HG03457 (cell line): ENCODE measurements at regions not wholly inside any gene's neighbourhood (a gene's known extent, or its start where the extent isn't known, plus 50 kb on each side); places are given as distances from the start of the nearest gene placed in this dataset.

Experiments used
- ATAC-seq: cut with Tn5 transposase; IDR thresholded peaks from one replicate; pipeline ENCODE4 v1.9.1; 2021; ENCODE audit warnings: moderate number of reproducible peaks; ENCODE audit not compliant: unreplicated experiment

GRCh38 chr4:178480105-178480504 lies 1037.9 kb upstream of the AGA start:
- no peak for ATAC-seq

DNA sequence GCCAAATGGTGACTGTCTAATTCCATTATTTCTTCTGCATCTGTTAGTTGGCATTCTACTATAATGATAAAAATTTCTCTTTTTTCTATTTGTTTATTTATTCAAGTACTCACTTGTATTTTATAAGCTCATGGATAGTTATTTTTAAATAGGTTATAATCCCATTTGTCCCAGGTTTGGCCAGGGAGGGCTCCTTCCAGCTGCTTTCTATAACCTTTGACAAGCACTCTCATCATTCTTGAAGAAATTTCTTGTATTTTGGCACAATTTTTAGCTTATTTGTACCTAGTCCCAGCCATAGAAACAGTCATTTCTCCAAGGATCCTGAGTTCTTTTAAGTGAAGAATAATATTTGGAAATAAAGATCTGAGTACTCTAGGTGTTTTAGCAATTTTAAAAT lies 1038.6 kb upstream of the AGA start:
- no peak for ATAC-seq

GRCh38 chr4:178481564-178481963 lies 1039.3 kb upstream of the AGA start:
- no peak for ATAC-seq

DNA sequence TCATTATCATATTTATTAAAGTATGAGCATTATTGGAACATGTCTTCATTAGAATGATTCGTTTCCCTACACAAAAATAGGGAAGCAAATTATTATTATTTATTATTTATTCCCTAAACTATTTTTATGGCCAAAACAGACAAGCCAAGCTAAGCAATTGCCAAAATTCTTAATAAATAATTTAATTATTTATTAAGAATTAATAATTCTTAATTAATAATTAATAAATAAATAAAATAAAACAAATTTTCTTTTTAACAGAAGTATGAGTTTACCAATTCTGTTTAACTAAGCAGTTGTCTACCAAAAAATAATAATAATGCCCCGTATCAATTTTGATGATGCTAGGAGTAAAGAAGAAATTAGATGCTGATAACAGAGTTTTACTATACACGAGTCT lies 1080.8 kb upstream of the AGA start:
- ATAC-seq = no peak

GRCh38 chr4:178535939-178536579 lies 1093.8 kb upstream of the AGA start:
- ATAC-seq = no peak

GRCh38 chr4:178553201-178553600 lies 1111.0 kb upstream of the AGA start:
- no peak for ATAC-seq

- ATAC-seq = no peak
Observed at GRCh38 chr4:178554352-178554751, 1112.1 kb upstream of the AGA start.

GRCh38 chr4:178556796-178557195 lies 1114.6 kb upstream of the AGA start:
- no peak for ATAC-seq

- no peak for ATAC-seq
Observed at GRCh38 chr4:178577933-178578332, 1135.7 kb upstream of the AGA start.

GRCh38 chr4:178595500-178596138 lies 1153.4 kb upstream of the AGA start:
- ATAC-seq = no peak

GRCh38 chr4:178598672-178599071 lies 1156.4 kb upstream of the AGA start:
- no peak for ATAC-seq

GRCh38 chr4:178599521-178599920 lies 1157.3 kb upstream of the AGA start:
- no peak for ATAC-seq

- ATAC-seq = no peak
Observed at GRCh38 chr4:178602833-178603232, 1160.6 kb upstream of the AGA start.

DNA sequence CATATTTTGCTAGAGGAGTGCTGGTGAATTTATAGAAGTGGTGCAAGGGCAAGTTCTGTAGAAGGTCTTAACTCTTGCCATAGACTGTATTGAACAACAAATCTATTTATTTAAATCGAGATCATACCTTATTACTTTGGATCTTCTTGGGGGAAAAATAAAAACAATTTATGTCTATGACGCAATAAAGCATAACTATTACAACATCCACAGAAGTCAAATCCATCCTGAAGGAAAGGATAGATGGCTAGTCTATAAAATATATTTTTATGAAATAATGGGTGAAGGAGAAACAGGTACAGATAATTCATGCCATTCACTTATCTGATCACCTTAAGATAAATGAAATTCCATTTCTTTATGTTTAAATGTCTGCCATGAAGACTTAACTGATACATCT lies 1168.8 kb upstream of the AGA start:
- ATAC-seq = no peak

GRCh38 chr4:178612733-178613132 lies 1170.5 kb upstream of the AGA start:
- no peak for ATAC-seq

- no peak for ATAC-seq
Observed at GRCh38 chr4:178632415-178632814, 1190.2 kb upstream of the AGA start.

GRCh38 chr4:178633263-178633662 lies 1191.0 kb upstream of the AGA start:
- no peak for ATAC-seq

GRCh38 chr4:178664621-178665020 lies 1222.4 kb upstream of the AGA start:
- no peak for ATAC-seq

DNA sequence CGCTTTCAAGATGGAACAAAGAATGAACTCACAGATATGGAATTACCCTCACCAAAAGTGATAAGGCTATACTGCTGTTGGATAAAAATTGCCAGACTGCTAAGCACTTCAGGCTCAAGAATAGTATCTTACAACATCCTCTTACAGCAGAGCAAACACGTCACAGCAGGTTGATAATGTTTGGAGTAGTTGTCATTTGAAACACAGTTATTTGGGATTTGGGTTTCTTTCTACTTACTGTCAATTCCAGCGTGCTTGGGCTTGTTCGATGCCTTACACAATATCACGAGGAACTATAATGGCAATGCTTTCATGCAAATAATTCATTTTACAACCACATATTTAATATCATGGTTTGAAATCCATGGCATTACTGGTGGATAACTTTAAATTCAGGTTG lies 1223.7 kb upstream of the AGA start:
- ATAC-seq = no peak

DNA sequence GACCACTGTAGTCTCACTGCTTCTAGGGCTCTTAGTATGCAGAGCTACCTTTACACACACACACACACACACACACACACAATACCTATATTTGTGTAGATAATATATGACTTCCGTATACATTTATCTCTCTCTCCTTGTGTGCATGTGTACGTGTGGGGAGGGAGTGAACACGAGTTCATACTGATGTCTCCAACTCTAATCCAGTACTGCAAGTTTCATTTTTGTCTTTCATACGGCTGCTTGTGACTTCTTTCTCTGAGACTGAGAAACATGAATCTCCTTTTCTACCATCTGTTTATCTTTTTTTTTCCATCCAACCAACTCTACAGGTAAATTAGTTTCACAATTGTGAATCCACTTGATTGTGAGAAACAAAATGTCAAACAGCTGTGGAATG lies 1229.5 kb upstream of the AGA start:
- ATAC-seq = no peak

- ATAC-seq = no peak
Observed at GRCh38 chr4:178672512-178672911, 1230.3 kb upstream of the AGA start.

- ATAC-seq = no peak
Observed at GRCh38 chr4:178681871-178682270, 1239.6 kb upstream of the AGA start.

GRCh38 chr4:178689926-178690325 lies 1247.7 kb upstream of the AGA start:
- ATAC-seq = no peak
